ENCODE measurements at regions not wholly inside any gene's neighbourhood (a gene's known extent, or its start where the extent isn't known, plus 50 kb on each side); places are given as distances from the start of the nearest gene placed in this dataset.

DNA sequence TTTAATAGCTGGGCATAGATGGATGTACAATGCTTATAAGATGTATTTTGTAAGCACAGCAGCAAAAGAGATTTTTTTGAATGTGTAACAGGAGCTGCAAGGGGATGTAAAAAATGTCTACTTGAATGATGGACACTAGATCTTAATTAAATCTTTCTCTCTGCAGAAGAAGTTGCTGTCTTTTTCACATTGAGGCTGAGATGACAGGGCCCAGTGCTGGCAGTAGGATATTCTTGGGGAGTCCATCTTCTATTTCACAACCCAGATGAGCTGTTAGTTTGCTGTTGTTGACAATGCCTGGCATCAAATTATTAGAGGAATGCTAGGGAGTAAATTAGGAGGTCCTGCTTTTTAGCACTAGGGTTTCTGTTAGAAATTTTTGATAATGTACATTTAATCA is 698.7 kb downstream of the SLITRK5 start:
- TF ChIP-seq GATA3 (IDR thresholded peaks at IDR 0.05; ENCODE audit: low read depth, low read length) (no peak), GATA2 (IDR thresholded peaks at IDR 0.05; ENCODE audit: low read depth, low read length) (no peak)

DNA sequence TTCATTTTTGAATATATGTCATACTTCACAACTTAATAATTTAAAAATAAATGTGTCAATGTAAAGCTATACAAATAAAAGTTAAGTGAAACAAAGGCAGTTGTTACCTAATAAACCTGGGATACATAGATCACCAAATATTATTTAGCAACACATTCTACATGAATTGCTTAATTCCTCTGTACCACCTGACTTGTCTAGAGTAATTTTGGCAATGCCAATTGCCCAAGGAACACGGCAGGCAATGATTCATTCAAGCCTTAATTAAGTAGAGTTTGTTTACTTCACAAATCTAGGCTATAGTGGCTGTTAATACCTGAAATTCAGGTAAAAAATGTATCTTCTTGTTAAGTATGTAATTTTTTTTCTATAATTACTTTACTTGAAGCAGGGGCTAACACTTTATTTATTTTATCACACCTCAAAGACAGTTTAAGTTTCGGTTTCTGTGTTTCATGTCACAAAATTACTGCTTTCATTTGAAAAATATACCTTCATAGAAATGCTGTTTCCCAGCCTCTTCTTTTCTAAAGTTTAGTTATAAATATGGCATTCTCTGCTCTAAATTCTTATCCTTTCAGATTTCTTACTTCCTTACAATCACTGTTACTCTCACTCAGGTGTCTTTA is 705.7 kb downstream of the SLITRK5 start:
- TF ChIP-seq GATA2 (IDR thresholded peaks at IDR 0.05; ENCODE audit: low read depth, low read length) (no peak), GATA3 (IDR thresholded peaks at IDR 0.05; ENCODE audit: low read depth, low read length) (no peak)

DNA sequence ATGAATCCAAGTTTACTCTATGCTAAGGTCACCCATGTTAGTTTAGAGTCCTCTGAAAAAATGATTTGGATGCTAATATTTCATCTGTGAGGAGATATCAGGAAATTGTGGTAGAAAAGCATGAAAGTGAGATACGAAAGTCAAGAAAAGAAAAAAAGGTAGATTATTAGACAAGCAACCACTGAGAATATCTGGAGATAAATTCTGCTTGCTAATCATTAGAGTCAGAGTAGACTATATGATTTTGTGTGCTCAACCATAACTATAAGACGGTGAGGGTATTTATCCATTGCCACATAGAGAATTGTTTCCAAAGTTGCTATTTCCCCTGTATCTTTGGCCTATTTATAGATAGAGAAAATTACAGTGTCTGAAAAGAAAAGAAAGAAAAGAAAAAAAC is 706.7 kb downstream of the SLITRK5 start:
- TF ChIP-seq GATA2 (IDR thresholded peaks at IDR 0.05; ENCODE audit: low read depth, low read length) = no peak
- no peak for TF ChIP-seq GATA3 (IDR thresholded peaks at IDR 0.05; ENCODE audit: low read depth, low read length)

DNA sequence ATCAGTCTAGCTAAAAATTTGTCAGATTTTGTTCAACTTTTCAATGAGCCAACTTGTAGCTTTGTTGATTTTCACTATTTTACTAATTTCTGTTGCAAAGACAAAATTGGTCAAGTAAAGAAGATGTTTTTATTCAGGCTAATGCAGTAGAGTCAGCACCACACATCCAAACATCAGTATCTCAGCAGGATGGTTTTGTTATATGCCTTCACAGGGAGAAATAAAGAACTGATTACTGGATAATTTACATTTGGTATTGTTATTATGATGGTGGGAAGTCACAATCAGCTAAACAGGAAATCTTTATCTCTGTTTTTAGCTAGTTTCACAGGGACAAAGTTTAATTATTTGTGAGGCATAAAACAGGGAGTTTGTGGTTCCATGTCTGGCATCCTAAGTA is 713.4 kb downstream of the SLITRK5 start:
- TF ChIP-seq GATA2 (IDR thresholded peaks at IDR 0.05; ENCODE audit: low read depth, low read length) (no peak), GATA3 (IDR thresholded peaks at IDR 0.05; ENCODE audit: low read depth, low read length) (no peak)

DNA sequence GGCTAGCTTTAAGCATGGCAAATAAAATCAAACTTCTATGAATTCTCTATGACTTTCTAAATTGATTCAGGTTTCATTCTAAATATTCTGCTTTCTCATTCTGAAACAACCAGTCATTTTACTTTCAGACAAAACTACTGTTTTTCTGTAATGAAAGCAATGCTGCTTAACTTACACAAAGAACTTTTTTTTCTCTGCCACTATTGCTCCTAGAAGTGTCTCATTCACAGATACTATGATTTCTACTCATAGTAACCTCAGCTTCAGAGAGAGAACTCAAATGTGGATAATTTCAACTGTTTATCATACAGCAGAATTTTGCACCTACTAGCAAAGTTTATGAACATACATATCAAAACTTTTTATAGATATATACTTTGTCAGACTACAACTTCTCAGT is 724.6 kb downstream of the SLITRK5 start:
- TF ChIP-seq GATA3 (IDR thresholded peaks at IDR 0.05; ENCODE audit: low read depth, low read length) (no peak), GATA2 (IDR thresholded peaks at IDR 0.05; ENCODE audit: low read depth, low read length) (no peak)

DNA sequence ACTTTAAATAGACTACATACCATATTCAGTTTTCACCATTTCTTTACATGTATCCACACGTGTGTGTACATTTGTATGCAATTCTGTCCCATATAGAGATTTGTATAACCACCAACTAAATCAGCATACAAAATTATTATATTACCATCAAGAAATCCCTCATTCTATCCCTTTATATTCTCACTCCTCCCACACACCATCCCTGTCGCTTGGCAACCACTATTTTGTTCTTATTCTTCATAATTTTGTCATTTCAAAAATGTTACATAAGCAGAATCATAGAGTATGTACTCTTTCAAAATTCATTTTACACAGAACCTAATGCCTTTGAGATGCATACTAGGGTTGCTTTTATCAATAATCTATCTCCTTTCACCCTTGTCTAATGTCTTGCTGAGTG is 740.5 kb downstream of the SLITRK5 start:
- no peak for TF ChIP-seq GATA3 (IDR thresholded peaks at IDR 0.05; ENCODE audit: low read depth, low read length)
- no peak for TF ChIP-seq GATA2 (IDR thresholded peaks at IDR 0.05; ENCODE audit: low read depth, low read length)

DNA sequence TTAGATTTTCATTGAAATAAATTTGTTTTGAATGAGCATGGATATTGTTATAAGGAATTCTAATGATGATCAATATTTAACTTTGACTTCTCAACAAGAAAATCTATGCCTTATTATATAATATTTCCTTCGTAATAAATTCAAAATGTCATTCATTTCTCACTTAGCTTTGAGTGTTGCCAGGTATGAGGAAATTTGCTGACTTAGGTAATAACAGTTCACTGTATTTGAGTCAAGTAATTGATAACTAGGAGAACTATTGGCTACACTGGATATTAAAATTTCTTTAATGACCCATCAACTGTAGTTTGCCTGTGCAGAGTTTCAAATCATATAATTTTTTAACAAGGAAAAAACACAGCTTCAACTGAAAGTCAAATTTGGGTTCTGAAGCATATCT is 746.6 kb downstream of the SLITRK5 start:
- TF ChIP-seq GATA3 (IDR thresholded peaks at IDR 0.05; ENCODE audit: low read depth, low read length) (no peak), GATA2 (IDR thresholded peaks at IDR 0.05; ENCODE audit: low read depth, low read length) (no peak)

DNA sequence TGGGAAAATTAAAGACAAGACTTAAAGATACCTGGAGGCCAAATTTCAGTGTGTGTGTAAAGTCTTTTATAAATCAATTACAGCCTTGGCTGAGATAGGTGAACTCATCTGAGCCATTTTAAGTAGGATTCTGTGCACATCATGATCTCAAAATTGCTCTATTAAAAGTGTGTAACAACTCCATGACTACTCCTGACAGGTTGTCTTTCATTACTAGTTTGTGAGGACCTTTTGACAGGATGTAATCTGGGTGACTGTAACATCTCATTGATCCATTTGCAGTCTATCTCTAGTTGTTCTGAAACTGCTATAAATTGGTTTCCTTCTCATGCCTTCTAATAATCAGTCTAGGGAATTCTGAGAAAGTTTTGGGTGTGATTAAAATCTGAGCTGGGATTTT is 753.3 kb downstream of the SLITRK5 start:
- no peak for TF ChIP-seq GATA3 (IDR thresholded peaks at IDR 0.05; ENCODE audit: low read depth, low read length)
- no peak for TF ChIP-seq GATA2 (IDR thresholded peaks at IDR 0.05; ENCODE audit: low read depth, low read length)

DNA sequence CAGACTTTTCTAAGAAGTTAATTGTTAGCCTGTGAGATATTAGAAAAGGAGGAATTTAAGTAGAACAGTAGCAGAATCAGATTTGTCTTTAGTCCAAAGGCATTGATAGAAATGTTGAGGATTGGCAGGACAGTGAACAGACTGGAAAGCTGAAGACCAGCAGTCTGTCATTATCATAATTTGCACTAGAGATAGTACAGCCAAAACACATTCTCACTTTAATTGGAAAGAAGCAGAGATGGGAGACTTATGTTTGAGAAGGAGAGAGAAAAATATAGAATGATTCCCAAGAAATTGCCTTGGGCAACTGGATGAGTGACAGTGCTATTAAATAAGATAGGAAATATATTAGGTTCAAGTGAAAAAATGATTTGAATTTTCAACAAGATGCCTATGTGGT is 755.5 kb downstream of the SLITRK5 start:
- TF ChIP-seq GATA2 (IDR thresholded peaks at IDR 0.05; ENCODE audit: low read depth, low read length) = no peak
- TF ChIP-seq GATA3 (IDR thresholded peaks at IDR 0.05; ENCODE audit: low read depth, low read length) = no peak

DNA sequence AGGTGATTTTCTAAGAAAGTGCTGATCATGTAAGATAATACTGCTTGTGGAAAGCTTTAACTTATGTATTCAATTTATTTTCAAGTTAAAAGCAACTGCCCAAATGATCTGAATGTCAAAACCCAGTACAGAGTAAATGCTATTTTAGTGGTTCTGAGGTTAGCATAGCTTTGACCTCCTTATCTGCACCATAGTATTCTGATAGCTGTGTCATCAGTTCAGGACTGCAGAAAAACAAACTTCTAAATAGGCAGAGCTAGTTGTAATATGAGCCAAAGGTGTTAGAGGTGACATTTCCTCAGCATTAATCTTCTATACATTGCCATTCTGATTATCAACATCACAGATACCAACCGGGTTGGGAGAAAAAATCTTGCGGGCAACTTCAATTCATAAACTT is 758.7 kb downstream of the SLITRK5 start:
- TF ChIP-seq GATA2 (IDR thresholded peaks at IDR 0.05; ENCODE audit: low read depth, low read length) (no peak), GATA3 (IDR thresholded peaks at IDR 0.05; ENCODE audit: low read depth, low read length) (no peak)

DNA sequence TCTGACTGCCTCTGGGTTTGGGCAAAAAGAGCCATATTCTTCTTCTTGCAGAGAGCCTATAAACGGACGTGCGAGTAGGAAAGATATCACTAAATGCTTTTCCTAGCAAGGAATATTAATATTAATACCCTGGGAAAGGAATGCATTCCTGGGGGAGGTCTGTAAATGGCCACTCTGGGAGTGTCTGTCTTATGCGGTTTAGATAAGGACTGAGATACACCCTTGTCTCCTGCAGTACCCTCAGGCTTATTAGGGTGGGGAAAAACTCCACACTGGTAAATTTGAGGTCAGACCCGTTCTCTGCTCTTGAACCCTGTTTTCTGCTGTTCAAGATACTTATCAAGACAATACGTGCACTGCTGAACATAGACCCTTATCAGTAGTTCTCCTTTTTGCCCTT is 763.8 kb downstream of the SLITRK5 start:
- TF ChIP-seq GATA3 (IDR thresholded peaks at IDR 0.05; ENCODE audit: low read depth, low read length) (no peak), GATA2 (IDR thresholded peaks at IDR 0.05; ENCODE audit: low read depth, low read length) (no peak)

DNA sequence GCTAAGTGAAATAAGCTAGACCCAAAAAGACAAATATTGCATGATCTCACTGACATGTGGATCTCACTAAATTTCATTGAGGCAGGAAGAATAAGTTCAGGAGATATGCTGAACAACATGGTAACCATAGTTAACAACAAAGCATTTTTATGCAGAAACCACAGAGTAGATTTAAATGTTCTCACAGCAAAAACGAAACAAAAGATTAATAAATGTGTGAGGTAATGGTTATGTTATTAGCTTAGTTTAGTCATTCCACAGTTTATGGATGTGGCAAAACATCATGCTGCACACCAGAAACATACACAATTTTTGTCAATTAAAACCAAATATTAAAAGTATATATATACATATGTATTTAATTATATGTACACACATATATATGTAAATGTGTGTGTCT is 765.8 kb downstream of the SLITRK5 start:
- TF ChIP-seq GATA2 (IDR thresholded peaks at IDR 0.05; ENCODE audit: low read depth, low read length) (no peak), GATA3 (IDR thresholded peaks at IDR 0.05; ENCODE audit: low read depth, low read length) (no peak)

DNA sequence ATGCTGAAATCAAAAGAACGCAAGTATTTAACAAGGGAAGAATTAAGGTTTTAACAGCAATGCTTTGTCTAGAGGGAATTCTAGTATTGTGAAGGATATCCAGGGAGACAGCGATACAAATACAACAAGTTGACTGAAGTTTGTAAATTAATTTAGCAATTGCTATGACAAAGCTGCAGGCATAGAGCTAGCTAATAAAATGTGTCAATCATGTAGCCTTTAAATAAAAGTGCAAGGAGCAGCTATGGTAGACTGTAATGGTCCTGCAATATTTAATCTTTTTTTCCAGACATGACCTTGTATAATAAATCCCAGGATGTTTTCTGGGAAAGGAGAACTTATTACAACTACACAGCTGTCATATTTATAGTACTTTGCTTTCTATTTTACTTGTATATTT is 779.3 kb downstream of the SLITRK5 start:
- no peak for TF ChIP-seq GATA3 (IDR thresholded peaks at IDR 0.05; ENCODE audit: low read depth, low read length)
- no peak for TF ChIP-seq GATA2 (IDR thresholded peaks at IDR 0.05; ENCODE audit: low read depth, low read length)

DNA sequence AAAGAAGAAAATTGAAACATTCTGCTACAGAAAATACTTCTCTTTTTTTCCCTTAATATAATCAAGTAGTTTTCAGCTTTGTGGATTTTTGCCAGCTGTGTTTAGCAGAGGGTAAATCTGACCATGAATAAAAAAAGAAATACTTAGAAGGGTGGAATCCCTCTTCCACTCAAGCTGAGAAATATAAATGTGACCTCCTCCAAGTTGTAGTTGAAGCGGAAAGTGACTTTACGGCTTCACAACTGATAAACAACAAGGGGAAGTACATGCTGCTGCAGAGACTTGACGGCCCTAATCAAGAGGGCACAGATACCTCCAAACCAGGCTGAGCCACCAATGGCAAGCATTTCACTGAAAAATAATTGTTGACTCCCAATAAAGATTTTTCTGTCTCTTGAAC is 785.0 kb downstream of the SLITRK5 start:
- no peak for TF ChIP-seq GATA3 (IDR thresholded peaks at IDR 0.05; ENCODE audit: low read depth, low read length)
- TF ChIP-seq GATA2 (IDR thresholded peaks at IDR 0.05; ENCODE audit: low read depth, low read length) = no peak

DNA sequence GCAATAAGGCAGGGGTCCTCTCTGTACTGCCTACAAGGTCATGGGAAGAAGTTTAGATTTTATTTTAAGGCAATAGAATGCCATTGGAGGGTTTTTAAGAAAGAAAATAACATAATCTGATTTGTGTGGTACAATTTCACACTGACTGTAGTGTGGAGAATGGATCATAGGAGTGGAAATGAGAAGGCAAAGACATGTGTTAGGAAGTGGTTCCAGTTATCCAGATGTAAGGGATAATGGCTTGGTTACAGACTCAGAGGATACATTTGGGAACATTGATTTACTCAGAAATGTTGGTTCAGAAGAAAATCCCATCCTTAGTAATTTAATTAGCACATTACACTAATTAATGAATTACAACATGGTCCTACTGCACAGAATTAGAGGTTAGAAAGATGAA is 788.2 kb downstream of the SLITRK5 start:
- TF ChIP-seq GATA3 (IDR thresholded peaks at IDR 0.05; ENCODE audit: low read depth, low read length) = no peak
- no peak for TF ChIP-seq GATA2 (IDR thresholded peaks at IDR 0.05; ENCODE audit: low read depth, low read length)

All from SH-SY5Y (cell line).